K562 (cell line): ENCODE measurements at regions not wholly inside any gene's neighbourhood (a gene's known extent, or its start where the extent isn't known, plus 50 kb on each side); places are given as distances from the start of the nearest gene placed in this dataset.

Experiments
- ATAC-seq: fragments of 200-7000 bp; cut with Tn5 transposase; 3 replicates; pipeline ENCODE4 v1.9.1; 2020; ENCODE audit warnings: moderate library complexity
- BruUV-seq: library from RNA; stranded (reverse); fragments of 400-500 nt; replicated peaks from 2 replicates; lab custom pipeline; 2021; lab: Mats Ljungman, UMichigan
- CTCF ChIA-PET: fragments of 300-600 bp; formaldehyde crosslinking; extraction: SDS; loops from one replicate; lab custom pipeline; 2021; ENCODE audit warnings: low intra/inter-chr PET ratio; lab: Yijun Ruan, JAX
- POLR2A ChIA-PET: fragments of 300-600, 350-650 bp; sonication (Branson Sonifier 250); formaldehyde crosslinking; extraction: SDS; loops from one replicate; lab custom pipeline; 2021; ENCODE audit warnings: antibody characterized with exemption, inconsistent platforms; lab: Yijun Ruan, JAX
- DNase-seq, 4 experiments: peaks; one replicate each; pipeline versions ENCODE4 v3.0.0 to v3.0.0-alpha.2; 2011 to 2018; ENCODE audit warnings: low spot score in 3 of 4, mixed read lengths in 3 of 4; ENCODE audit errors: extremely low read depth in 1 of 4
- FAIRE-seq: peaks from 2 replicates; lab custom pipeline; 2011; peaks lifted over from hg19 to GRCh38; lab: Jason Lieb, UNC
- H2AFZ ChIP-seq: 2 replicates; pipeline ENCODE4 v1.6.0; 2011; ENCODE audit warnings: low read depth, low read length, control low read depth, inconsistent platforms
- H3K27ac ChIP-seq: fragments of 200-600 bp; 3 replicates; pipeline ENCODE4 v1.8.0; 2011; ENCODE audit warnings: low read depth, mild to moderate bottlenecking, control low read depth, inconsistent platforms, low read length, moderate library complexity, mixed read lengths; ENCODE audit errors: extremely low read depth
- H3K27me3 ChIP-seq, 2 experiments: fragments of 300-600 bp in 1 of 2; 2 replicates in 1 of 2; 3 replicates in 1 of 2; pipeline versions ENCODE4 v1.6.0 to v1.8.0; 2011; ENCODE audit warnings: inconsistent platforms in 2 of 2, low read length in 2 of 2, mild to moderate bottlenecking in 1 of 2, mixed read lengths in 1 of 2, moderate library complexity in 1 of 2; ENCODE audit not compliant: control insufficient read depth in 2 of 2, insufficient read depth in 2 of 2
- H3K36me3 ChIP-seq: fragments of 300-600 bp; 3 replicates; pipeline ENCODE4 v1.8.0; 2011; ENCODE audit warnings: mild to moderate bottlenecking, low read length, inconsistent platforms; ENCODE audit not compliant: control insufficient read depth, insufficient read depth
- H3K4me1 ChIP-seq, 2 experiments: fragments of 200-600 bp in 1 of 2; replicated peaks in 1 of 2; 2 replicates in 1 of 2; 3 replicates in 1 of 2; pipeline versions ENCODE4 v1.5.1 to v1.8.0; 2011; ENCODE audit warnings: inconsistent platforms in 2 of 2, low read length in 2 of 2, mild to moderate bottlenecking in 1 of 2, mixed read lengths in 1 of 2, moderate library complexity in 1 of 2; ENCODE audit not compliant: control insufficient read depth in 2 of 2, insufficient read depth in 2 of 2
- H3K4me2 ChIP-seq: 2 replicates; pipeline ENCODE4 v1.6.1; 2011; ENCODE audit warnings: low read length, control low read depth, inconsistent platforms, mixed read lengths; ENCODE audit not compliant: insufficient read depth
- H3K4me3 ChIP-seq: fragments of 200-600 bp; sonication (generic), shearing (Covaris generic); 2 replicates; pipeline ENCODE4 v1.5.1; 2016; ENCODE audit warnings: control low read depth, inconsistent platforms
- H3K79me2 ChIP-seq: fragments of 200-600 bp; 3 replicates; pipeline ENCODE4 v1.8.0; 2011; ENCODE audit warnings: low read length, inconsistent platforms; ENCODE audit not compliant: control insufficient read depth, insufficient read depth
- H3K9ac ChIP-seq, 2 experiments: 2 replicates each; pipeline versions ENCODE4 v1.6.0 to v1.6.1; 2011; ENCODE audit warnings: low read depth in 2 of 2, low read length in 2 of 2, control low read depth in 1 of 2, inconsistent platforms in 1 of 2, mild to moderate bottlenecking in 1 of 2, mixed read lengths in 1 of 2; ENCODE audit not compliant: insufficient read depth in 1 of 2
- H3K9me1 ChIP-seq: one replicate; pipeline ENCODE4 v1.6.0; 2011; ENCODE audit warnings: inconsistent platforms, mild to moderate bottlenecking, low read length, moderate library complexity; ENCODE audit not compliant: control insufficient read depth, insufficient read depth
- H3K9me3 ChIP-seq: replicated peaks from 2 replicates; pipeline ENCODE4 v1.5.1; 2011; ENCODE audit warnings: low read depth, low read length, inconsistent platforms; ENCODE audit not compliant: control insufficient read depth, insufficient read depth
- H4K20me1 ChIP-seq: replicated peaks from 2 replicates; pipeline ENCODE4 v1.6.1; 2011; ENCODE audit warnings: low read length, inconsistent platforms, mixed read lengths; ENCODE audit not compliant: control insufficient read depth, insufficient read depth
- ATF7 ChIP-seq: fragments of 450-650 bp; IDR thresholded peaks from 2 replicates; pipeline ENCODE4 v1.7.1; 2014; ENCODE audit warnings: mild to moderate bottlenecking, moderate library complexity
- MXI1 ChIP-seq: IDR thresholded peaks from 2 replicates; pipeline ENCODE4 v1.6.1; 2011; ENCODE audit warnings: low read depth, mild to moderate bottlenecking, improper control_type of control experiment, low read length
- POLR2AphosphoS5 ChIP-seq: IDR thresholded peaks from 2 replicates; pipeline ENCODE4 v1.6.1; 2011; ENCODE audit warnings: mild to moderate bottlenecking, low read depth, low read length, moderate library complexity; ENCODE audit not compliant: control insufficient read depth, insufficient read depth
- RAD21 ChIP-seq, 2 experiments: fragments of 250-450 bp in 1 of 2; fragments of 450-650 bp in 1 of 2; sonication (Bioruptor Pico) in 1 of 2; formaldehyde crosslinking in 1 of 2; IDR thresholded peaks in 1 of 2; conservative IDR thresholded peaks in 1 of 2; 2 replicates each; pipeline versions ENCODE4 v1.4.0 to v1.8.0; 2020 to 2022; ENCODE audit warnings: mild to moderate bottlenecking in 2 of 2, moderate library complexity in 1 of 2
- SAFB ChIP-seq: fragments of 200-400 bp; formaldehyde crosslinking; IDR thresholded peaks from 2 replicates; pipeline ENCODE4 v1.6.1; 2017; ENCODE audit warnings: low read depth, low read length, borderline replicate concordance
- SP2 ChIP-seq: IDR thresholded peaks from 2 replicates; pipeline ENCODE4 v1.6.1; 2011; ENCODE audit warnings: mild to moderate bottlenecking, low read depth, low read length, moderate library complexity; ENCODE audit not compliant: poor library complexity, severe bottlenecking; ENCODE audit errors: extremely low read depth
- TAF1 ChIP-seq: IDR thresholded peaks from 2 replicates; pipeline ENCODE4 v1.6.1; 2011; ENCODE audit warnings: mild to moderate bottlenecking, low read length, moderate library complexity; ENCODE audit not compliant: insufficient read depth, control insufficient read depth, severe bottlenecking; ENCODE audit errors: extremely low read depth
- ZNF143 ChIP-seq: sonication (generic); formaldehyde crosslinking; IDR thresholded peaks from 2 replicates; pipeline ENCODE4 v1.9.0; 2022; ENCODE audit warnings: mild to moderate bottlenecking, missing genetic modification reagents
- ZNF77 ChIP-seq: fragments of 250-450 bp; sonication (Bioruptor Pico); IDR thresholded peaks from 2 replicates; pipeline ENCODE4 v1.5.0; 2020
- WGBS: fragments of 100-300 bp; shearing (Covaris generic); methylation state at CpG from one replicate; pipeline ENCODE4 v1.1.6; 2016; ENCODE audit warnings: low coverage, mixed read lengths; ENCODE audit not compliant: insufficient coverage; ENCODE audit errors: missing lambda C conversion rate; 5-methylcytosine and 5-hydroxymethylcytosine counted together
- in situ Hi-C: fragments of 300-500 bp; cut with MboI; formaldehyde crosslinking; loops from 4 replicates; pipeline ENCODE4 v1.15.0; 2018; ENCODE audit warnings: inconsistent platforms, mixed read lengths
- intact Hi-C: fragments of 100-400 bp; cut with micrococcal nuclease; formaldehyde crosslinking; loops from 2 replicates; pipeline ENCODE4 v1.14.2; 2022
- TF ChIP-seq, protein P1 (sequence below): sonication (generic); formaldehyde crosslinking; IDR thresholded peaks from 2 replicates; pipeline ENCODE4 v1.4.0; 2020; ENCODE audit warnings: mild to moderate bottlenecking, missing genetic modification reagents
- TF ChIP-seq, protein P2 (sequence below): fragments of 250-450 bp; sonication (Bioruptor Pico); IDR thresholded peaks from 2 replicates; pipeline ENCODE4 v1.8.0; 2021; ENCODE audit warnings: moderate library complexity, mild to moderate bottlenecking, inconsistent platforms
- TF ChIP-seq, protein P3 (sequence below): sonication (generic); formaldehyde crosslinking; IDR thresholded peaks from 2 replicates; pipeline ENCODE4 v1.9.0; 2022; ENCODE audit warnings: mild to moderate bottlenecking, missing genetic modification reagents

DNA sequence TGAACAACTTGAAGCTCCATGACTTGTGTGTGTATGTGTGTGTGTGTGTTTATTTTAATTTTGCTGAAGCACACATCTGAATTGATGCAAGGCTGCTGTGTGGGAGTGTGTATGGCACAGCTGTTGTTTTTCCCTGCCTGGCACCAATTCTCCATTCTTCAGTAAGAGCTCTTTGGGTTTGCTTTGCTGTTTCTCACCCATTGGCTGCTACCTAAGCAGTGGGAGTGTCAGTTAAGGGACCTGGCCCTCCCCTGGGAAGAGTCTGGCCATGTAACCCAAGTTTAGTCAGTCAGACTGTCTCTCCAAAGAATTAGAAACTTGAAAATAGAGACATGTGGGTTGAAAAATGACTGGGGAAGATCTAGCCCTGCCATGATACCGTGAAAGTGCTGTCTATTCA, 126.2 kb upstream of the SYNPR start:
- Histone ChIP-seq H3K9ac (no peak overlapping the region), H3K9me3 (no peaks in the 10 kb centered on the region), H3K36me3 (no peaks in the 10 kb centered on the region), H3K4me3 (no peak overlapping the region), H4K20me1 (no peaks in the 10 kb centered on the region), H3K79me2 (no peaks in the 10 kb centered on the region), H2AFZ (no peak overlapping the region), H3K4me1 (no peaks in the 10 kb centered on the region), H3K27me3 (no peaks in the 10 kb centered on the region), H3K27ac (no peak overlapping the region), H3K9me1 (no peaks in the 10 kb centered on the region), H3K4me2 (no peak overlapping the region)
- WGBS, result 0% methylated on average over 1 of the region's 1 CpG
- intact Hi-C loops, result no loop called here
- ATAC-seq, result no peak
- POLR2A ChIA-PET, result no interaction called here
- no peak for DNase-seq
- TF ChIP-seq MXI1 (no peak), ZNF143 (CRISPR knock-in tag) (no peak), ZNF77 (CRISPR knock-in tag) (no peak)
- TF ChIP-seq, protein P1, sequence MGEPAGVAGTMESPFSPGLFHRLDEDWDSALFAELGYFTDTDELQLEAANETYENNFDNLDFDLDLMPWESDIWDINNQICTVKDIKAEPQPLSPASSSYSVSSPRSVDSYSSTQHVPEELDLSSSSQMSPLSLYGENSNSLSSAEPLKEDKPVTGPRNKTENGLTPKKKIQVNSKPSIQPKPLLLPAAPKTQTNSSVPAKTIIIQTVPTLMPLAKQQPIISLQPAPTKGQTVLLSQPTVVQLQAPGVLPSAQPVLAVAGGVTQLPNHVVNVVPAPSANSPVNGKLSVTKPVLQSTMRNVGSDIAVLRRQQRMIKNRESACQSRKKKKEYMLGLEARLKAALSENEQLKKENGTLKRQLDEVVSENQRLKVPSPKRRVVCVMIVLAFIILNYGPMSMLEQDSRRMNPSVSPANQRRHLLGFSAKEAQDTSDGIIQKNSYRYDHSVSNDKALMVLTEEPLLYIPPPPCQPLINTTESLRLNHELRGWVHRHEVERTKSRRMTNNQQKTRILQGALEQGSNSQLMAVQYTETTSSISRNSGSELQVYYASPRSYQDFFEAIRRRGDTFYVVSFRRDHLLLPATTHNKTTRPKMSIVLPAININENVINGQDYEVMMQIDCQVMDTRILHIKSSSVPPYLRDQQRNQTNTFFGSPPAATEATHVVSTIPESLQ, result no peak
- CTCF ChIA-PET, result no interaction called here
- BruUV-seq, result no TSS peak
- in situ Hi-C loops, result no loop called here
- no peak for FAIRE-seq

DNA sequence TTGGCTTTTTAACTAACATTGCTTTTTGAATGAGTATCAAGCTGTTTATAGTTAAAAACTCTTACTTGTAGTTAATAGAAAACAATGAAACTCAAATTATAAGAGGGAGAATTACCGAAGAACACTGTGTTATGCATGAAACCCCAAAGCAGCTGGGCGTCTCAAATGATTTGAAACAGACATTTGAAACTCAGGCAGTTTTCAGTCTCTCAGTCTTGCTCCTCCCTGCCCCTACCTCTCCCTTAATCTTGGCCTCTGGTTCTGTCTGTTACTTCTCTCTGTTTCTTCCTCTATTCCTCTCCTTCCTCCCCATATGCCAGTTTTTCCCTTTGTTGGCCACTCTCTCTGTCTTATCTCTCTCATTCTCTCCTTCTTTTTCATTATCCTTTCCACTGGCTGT, 118.3 kb upstream of the SYNPR start:
- H3K9ac ChIP-seq, result no peak overlapping the region
- H3K4me3 ChIP-seq, result no peak overlapping the region
- ChIA-PET CTCF (no interaction called here), POLR2A (no interaction called here)
- H4K20me1 ChIP-seq, result no peaks in the 10 kb centered on the region
- 0% methylated on average over 2 of the region's 2 CpGs for WGBS
- H3K4me2 ChIP-seq, result no peak overlapping the region
- no peak overlapping the region for H2AFZ ChIP-seq
- DNase-seq (no peak), FAIRE-seq (no peak), ATAC-seq (no peak)
- H3K79me2 ChIP-seq, result no peaks in the 10 kb centered on the region
- H3K27me3 ChIP-seq, result no peaks in the 10 kb centered on the region
- no peaks in the 10 kb centered on the region for H3K36me3 ChIP-seq
- in situ Hi-C loops (no loop called here), intact Hi-C loops (no loop called here)
- TF ChIP-seq, protein P2, sequence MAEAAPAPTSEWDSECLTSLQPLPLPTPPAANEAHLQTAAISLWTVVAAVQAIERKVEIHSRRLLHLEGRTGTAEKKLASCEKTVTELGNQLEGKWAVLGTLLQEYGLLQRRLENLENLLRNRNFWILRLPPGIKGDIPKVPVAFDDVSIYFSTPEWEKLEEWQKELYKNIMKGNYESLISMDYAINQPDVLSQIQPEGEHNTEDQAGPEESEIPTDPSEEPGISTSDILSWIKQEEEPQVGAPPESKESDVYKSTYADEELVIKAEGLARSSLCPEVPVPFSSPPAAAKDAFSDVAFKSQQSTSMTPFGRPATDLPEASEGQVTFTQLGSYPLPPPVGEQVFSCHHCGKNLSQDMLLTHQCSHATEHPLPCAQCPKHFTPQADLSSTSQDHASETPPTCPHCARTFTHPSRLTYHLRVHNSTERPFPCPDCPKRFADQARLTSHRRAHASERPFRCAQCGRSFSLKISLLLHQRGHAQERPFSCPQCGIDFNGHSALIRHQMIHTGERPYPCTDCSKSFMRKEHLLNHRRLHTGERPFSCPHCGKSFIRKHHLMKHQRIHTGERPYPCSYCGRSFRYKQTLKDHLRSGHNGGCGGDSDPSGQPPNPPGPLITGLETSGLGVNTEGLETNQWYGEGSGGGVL (CRISPR knock-in tag), result no peak
- TF ChIP-seq RAD21 (CRISPR knock-in tag; conservative IDR thresholded peaks at IDR 0.05 in 1 of 2, IDR thresholded peaks at IDR 0.05 in 1 of 2) (no peak), ATF7 (no peak), POLR2AphosphoS5 (no peak), SP2 (no peak), SAFB (no peak), TAF1 (no peak)
- TF ChIP-seq, protein P3, sequence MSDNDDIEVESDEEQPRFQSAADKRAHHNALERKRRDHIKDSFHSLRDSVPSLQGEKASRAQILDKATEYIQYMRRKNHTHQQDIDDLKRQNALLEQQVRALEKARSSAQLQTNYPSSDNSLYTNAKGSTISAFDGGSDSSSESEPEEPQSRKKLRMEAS (CRISPR knock-in tag), result no peak
- no peaks in the 10 kb centered on the region for H3K9me1 ChIP-seq
- no peaks in the 10 kb centered on the region for H3K4me1 ChIP-seq
- BruUV-seq, result no TSS peak
- H3K9me3 ChIP-seq, result no peaks in the 10 kb centered on the region
- H3K27ac ChIP-seq, result no peak overlapping the region
